NCI-H510A (cell line): ENCODE measurements at regions not wholly inside any gene's neighbourhood (a gene's known extent, or its start where the extent isn't known, plus 50 kb on each side); places are given as distances from the start of the nearest gene placed in this dataset.
"Not testable (repeated sequence)": the region's sequence is repeated elsewhere in the genome, so short reads cannot be mapped to it uniquely, and the experiment has no call there.

Source experiments
- DNase-seq: peaks from one replicate; lab custom pipeline; 2025; lab: John Stamatoyannopoulos, UW

- no peak for DNase-seq
Measured at GRCh38 chr4:66554826-66555225, 884.5 kb upstream of the EPHA5 start.

GRCh38 chr4:66545301-66545700 lies 875.0 kb upstream of the EPHA5 start:
- not testable (repeated sequence) for DNase-seq

GRCh38 chr4:66544281-66544680 lies 874.0 kb upstream of the EPHA5 start:
- DNase-seq = no peak

- no peak for DNase-seq
Measured at GRCh38 chr4:66539745-66540144, 869.5 kb upstream of the EPHA5 start.

- DNase-seq = no peak
Measured at GRCh38 chr4:66524781-66525180, 854.5 kb upstream of the EPHA5 start.

GRCh38 chr4:66522244-66522643 lies 852.0 kb upstream of the EPHA5 start:
- no peak for DNase-seq

GRCh38 chr4:66516940-66517339 lies 846.7 kb upstream of the EPHA5 start:
- DNase-seq = no peak

GRCh38 chr4:66506985-66507384 lies 836.7 kb upstream of the EPHA5 start:
- DNase-seq = no peak

GRCh38 chr4:66501997-66502396 lies 831.7 kb upstream of the EPHA5 start:
- no peak for DNase-seq

- DNase-seq = no peak
Measured at GRCh38 chr4:66490729-66491128, 820.4 kb upstream of the EPHA5 start.

- no peak for DNase-seq
Measured at GRCh38 chr4:66489783-66490452, 819.6 kb upstream of the EPHA5 start.

GRCh38 chr4:66489370-66489769 lies 819.1 kb upstream of the EPHA5 start:
- DNase-seq = no peak

- no peak for DNase-seq
Measured at GRCh38 chr4:66486068-66486467, 815.8 kb upstream of the EPHA5 start.

- DNase-seq = no peak
Measured at GRCh38 chr4:66482186-66482585, 811.9 kb upstream of the EPHA5 start.

GRCh38 chr4:66475596-66475995 lies 805.3 kb upstream of the EPHA5 start:
- DNase-seq = no peak

GRCh38 chr4:66465111-66465510 lies 794.8 kb upstream of the EPHA5 start:
- DNase-seq = no peak

GRCh38 chr4:66462890-66463289 lies 792.6 kb upstream of the EPHA5 start:
- not testable (repeated sequence) for DNase-seq

- no peak for DNase-seq
Measured at GRCh38 chr4:66451741-66452140, 781.5 kb upstream of the EPHA5 start.

GRCh38 chr4:66443008-66443407 lies 772.7 kb upstream of the EPHA5 start:
- DNase-seq = no peak

GRCh38 chr4:66439508-66439907 lies 769.2 kb upstream of the EPHA5 start:
- no peak for DNase-seq

- DNase-seq = no peak
Measured at GRCh38 chr4:66433706-66434105, 763.4 kb upstream of the EPHA5 start.

- no peak for DNase-seq
Measured at GRCh38 chr4:66430856-66431255, 760.6 kb upstream of the EPHA5 start.

GRCh38 chr4:66429276-66429675 lies 759.0 kb upstream of the EPHA5 start:
- no peak for DNase-seq

GRCh38 chr4:66416425-66416824 lies 746.1 kb upstream of the EPHA5 start:
- no peak for DNase-seq

GRCh38 chr4:66404141-66404540 lies 733.9 kb upstream of the EPHA5 start:
- DNase-seq = no peak
